ENCODE measurements at regions not wholly inside any gene's neighbourhood (a gene's known extent, or its start where the extent isn't known, plus 50 kb on each side); places are given as distances from the start of the nearest gene placed in this dataset.
"Not testable (repeated sequence)": the region's sequence is repeated elsewhere in the genome, so short reads cannot be mapped to it uniquely, and the experiment has no call there.

DNA sequence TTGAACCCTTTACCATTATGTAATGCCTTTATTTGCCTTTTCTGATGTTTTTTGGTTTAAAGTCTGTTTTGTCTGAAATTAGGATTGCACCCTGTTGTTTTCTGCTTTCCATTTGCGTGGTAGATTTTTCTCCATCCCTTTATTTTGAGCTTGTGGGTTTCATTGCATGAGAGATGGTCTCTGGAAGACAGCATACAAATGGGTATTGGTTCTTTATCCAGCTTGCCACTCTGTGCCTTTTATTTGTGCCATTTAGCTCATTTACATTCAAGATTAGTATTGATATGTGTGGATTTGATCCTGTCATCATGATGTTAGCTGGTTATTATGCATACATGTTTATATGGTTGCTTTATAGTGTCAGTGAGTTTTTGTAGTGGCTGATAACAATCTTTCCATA is 318.7 kb upstream of the PPP2R3A start:
- DNase-seq = no peak

- DNase-seq = no peak
Measured at GRCh38 chr3:135649361-135649760, 316.2 kb upstream of the PPP2R3A start.

DNA sequence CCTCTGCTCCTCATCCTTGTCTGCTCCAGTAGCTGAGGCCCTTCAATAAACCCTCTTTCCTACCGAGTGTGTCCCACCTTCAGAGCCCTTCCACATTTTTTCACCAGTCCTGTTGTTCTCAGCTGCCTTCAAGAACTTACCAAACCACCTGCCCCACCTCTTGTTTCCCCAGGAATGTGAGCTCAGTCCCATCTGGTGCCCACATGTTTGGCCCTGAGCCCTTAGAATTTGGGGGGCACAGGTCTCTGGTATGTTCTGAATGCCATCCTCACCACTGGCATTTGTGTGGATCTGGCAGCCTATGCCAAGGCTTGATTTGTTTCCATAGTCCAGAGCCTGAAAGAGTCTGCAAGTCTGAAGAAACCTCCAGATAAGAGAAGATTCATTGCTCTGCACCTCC is 315.2 kb upstream of the PPP2R3A start:
- no peak for DNase-seq

GRCh38 chr3:135652388-135652787 is 313.1 kb upstream of the PPP2R3A start:
- no peak for DNase-seq

DNA sequence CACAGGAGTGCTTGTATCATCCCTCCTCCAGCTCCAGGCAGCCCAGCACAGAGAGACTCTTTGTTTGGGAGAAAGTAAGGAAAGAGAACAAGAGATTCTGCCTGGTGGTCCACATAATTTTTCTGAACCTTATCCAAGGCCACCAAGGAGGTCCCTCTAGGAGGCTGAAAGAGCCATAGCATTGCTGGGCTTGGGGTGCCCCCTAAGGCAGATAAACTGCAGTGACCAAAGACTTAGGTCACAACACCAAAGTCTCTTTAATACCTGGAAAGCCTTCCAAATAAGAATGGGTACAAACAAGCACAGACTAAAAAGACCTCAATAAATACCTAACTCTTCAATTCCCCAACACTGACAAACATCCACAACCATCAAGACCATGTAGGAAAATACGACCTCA is 310.2 kb upstream of the PPP2R3A start:
- no peak for DNase-seq

DNA sequence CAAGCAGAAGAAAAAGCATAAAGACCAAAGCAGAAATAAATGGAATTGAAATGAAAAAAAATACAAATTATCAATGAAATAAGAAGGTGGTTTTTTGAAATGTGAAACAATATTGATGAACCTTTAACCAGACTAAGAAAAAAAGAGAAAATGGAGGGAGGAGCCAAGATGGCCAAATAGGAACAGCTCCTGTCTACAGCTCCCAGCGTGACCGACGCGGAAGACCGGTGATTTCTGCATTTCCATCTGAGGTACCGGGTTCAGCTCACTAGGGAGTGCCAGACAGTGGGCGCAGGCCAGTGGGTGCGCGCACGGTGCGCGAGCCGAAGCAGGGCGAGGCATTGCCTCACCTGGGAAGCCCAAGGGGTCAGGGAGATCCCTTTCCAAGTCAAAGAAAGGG is 307.1 kb upstream of the PPP2R3A start:
- DNase-seq = not testable (repeated sequence)

DNA sequence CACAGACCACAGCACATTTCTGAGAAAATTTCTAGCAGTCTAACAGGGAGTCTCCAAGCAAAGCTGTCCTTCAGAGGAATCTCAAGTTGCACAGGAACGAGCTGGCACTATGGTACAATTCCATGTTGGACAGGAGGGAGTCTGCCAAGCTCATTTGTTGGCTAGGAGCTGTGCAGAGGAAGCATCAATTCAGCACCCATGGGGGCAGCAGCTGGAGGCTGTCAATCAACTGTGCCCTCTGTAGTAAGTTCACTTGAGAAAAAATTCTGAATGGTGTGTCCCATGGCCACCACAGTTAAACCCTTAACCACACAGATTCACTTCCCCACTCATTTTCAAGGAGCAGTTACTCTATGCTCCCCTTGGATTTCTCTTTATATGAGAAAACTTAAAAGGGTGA is 298.5 kb upstream of the PPP2R3A start:
- no peak for DNase-seq

GRCh38 chr3:135674508-135674907 is 291.0 kb upstream of the PPP2R3A start:
- no peak for DNase-seq

- no peak for DNase-seq
Measured at GRCh38 chr3:135678386-135678785, 287.1 kb upstream of the PPP2R3A start.

DNA sequence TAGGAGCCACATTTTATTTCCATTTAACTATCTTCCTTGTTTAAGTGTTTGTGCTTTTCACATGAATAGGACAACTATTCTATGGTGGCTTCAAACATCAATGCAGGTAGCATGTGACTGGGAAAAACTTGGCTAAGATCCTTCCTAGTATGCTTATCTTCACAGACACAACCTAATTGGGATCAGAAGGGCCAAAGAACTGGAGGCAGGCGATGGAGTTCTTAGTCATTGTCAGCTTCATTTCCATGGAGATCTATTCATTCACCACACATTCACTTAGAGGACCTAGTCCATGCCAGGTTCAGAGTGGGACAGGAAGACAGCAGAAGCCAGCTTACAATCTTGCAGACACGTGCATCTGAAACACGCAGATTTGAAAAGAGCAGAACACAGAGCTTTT is 277.5 kb upstream of the PPP2R3A start:
- no peak for DNase-seq

- DNase-seq = no peak
Measured at GRCh38 chr3:135690664-135691063, 274.9 kb upstream of the PPP2R3A start.

DNA sequence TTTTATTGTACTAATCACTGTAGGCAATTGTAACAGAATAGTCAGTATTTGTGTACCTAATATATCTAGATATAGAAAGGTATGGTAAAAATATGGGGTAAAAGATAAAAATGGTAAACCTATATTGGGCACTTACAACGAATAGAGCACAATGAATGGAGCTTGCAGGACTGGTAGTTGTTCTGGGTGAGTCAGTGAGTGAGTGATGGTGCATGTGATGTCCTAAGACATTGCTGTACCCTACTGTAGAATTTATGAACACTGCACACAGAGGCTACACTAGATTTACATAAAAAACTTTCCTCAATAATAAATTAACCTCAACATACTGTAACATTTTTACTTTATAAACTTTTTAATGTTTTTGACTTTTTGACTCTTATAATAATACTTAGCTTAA is 274.3 kb upstream of the PPP2R3A start:
- no peak for DNase-seq

DNA sequence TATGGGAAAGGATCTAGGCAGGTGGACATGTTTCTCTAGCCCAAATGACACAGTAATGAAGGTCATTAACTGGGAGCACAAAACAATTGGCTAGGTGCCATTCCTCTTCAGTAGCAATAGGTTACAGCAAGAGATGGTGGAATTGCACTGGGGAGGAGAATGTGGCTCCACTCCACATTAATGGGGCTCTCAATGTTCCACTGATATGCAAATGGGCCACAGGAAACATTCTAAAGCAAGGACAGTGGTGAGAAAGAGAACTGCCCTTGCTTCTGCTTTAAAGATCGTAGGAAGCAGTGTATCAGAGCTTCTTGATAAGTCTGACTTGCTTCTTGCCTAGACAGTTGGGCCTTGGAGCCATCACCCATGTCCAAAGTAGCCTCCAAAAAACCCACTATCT is 271.4 kb upstream of the PPP2R3A start:
- no peak for DNase-seq

GRCh38 chr3:135699741-135700140 is 265.8 kb upstream of the PPP2R3A start:
- no peak for DNase-seq

- DNase-seq = no peak
Measured at GRCh38 chr3:135706758-135707375, 258.7 kb upstream of the PPP2R3A start.

DNA sequence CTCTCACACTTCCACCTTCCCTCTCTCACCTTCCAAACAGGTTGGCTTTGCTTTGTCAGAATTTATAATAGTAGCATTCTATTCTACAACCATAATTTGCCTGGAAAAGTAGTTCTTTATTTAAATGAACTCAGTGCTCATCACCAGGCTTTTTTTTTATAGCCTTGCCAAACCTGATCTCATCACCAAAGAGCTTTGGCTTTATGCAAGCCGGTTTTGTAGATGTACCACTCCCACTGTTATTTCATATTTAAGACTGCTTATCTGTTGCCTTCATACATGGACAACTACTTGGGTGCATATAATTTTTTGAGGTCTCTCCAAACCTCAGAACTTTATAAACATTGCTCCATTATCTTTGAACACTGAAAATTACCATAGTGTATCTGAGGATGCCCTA is 246.1 kb upstream of the PPP2R3A start:
- no peak for DNase-seq

GRCh38 chr3:135728007-135728721 is 237.4 kb upstream of the PPP2R3A start:
- DNase-seq = no peak

DNA sequence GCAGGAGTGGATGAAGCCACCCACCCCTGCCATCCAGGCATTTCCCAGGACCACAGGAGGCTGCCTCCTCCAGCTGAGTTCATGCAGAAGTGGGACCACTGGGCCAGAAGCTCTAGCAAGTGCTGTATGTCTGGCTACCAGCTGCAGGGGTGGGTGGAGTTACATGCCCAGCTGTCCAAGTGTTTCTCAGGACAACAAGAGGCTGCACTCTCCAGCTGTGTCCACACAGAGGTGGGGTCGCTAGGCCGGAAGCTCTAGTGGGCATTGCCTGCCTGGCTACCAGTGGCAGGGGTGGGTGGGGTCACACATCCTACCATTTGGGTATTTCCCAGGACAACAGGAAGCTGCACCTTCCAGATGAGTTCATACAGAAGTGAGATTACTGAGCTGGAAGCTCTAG is 234.0 kb upstream of the PPP2R3A start:
- no peak for DNase-seq

DNA sequence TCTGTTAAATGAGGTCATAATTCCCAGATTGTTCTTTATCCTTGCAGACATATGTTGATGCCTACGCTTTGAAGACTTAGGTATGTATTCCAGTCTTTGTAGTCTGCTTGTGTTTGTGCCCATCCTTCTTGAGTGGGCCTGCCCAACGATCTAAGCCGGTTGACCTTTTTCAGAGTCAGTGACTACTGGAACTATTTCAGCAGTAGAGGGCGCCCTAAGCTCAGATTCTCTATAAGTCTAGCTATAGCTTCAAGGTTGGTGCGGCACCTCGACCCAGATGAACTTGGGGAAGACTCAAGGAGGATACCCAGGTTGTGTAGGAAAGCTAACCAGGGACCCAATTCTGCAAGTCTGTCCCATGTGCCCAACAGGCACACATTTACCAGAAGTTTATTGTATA is 228.8 kb upstream of the PPP2R3A start:
- no peak for DNase-seq

GRCh38 chr3:135739779-135740178 is 225.7 kb upstream of the PPP2R3A start:
- no peak for DNase-seq

DNA sequence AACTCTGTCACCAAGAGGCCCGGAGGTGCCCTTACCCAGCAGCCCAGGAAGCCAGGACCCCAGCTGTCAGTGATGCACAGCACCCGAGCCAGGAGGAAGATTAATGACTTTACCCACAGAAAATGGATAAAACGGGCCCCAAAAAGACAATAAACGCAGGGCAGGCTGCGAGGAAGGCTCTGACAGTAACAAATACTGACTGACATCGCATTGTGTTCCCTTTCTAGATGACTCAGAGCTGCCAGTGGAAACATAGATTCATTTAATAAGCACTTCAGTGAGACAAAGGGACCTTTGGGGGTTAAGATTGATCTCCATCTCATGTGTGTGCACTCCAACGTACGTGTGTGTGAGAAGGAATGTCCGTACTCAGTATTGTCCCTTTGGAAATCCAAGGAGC is 225.3 kb upstream of the PPP2R3A start:
- DNase-seq = no peak

DNA sequence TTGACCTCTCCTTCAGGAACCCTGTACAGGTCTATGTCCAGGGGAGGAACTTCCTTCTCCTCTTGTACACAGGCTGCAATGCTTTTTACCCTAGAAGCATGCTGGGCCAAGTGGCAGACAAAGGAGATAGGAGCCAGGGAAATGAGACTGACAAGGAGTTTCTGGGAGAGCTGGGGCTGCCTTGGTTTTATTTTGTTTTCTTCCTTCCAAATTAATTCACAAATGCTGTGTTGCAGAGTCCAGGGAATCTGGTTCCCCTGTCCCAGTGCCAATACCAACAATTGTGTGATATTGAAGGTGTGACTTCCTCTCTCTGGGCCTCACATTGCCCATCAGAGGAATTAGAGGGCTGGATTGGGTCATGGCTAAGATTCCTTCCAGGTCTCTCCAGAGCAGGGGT is 224.8 kb upstream of the PPP2R3A start:
- DNase-seq = no peak

DNA sequence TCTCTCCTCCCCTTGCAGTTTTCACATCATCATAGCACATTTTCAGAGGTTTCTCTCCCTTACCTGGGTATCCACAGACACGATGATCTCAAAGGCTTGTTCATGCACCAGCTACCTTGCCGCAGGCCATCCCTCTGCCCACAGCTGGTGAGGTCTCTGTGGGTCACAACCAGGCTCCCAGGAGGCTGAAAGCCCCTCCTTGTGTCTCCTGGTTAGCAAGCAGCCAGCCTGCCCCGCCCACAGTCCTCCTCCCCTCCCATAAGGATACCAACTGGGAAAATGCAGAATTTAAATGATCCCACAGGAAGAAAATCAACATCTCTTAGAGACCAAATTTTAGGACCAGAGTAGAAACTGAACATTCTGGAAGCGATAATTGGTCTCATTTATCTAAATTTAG is 213.5 kb upstream of the PPP2R3A start:
- no peak for DNase-seq

GRCh38 chr3:135752851-135753250 is 212.7 kb upstream of the PPP2R3A start:
- no peak for DNase-seq

DNA sequence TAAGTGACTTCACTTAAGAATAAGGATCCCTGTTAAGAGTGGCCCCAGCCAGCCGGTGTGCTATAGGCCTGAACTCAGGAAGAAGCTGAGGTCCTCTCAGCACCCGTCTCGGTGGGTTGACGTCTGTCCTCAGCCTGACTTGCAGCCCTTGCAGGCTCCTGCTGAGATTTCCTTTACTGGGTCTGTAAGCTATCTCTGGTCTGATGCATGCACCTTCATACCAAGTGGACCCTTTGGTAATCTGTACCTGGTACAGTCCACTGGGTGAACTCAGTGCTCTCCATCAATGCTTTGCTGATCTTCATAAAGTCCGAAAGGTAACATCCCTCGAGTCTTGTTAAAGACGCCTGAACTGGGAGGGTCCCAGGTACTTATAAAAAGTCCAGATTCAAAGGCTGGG is 212.0 kb upstream of the PPP2R3A start:
- DNase-seq = no peak

All from CD4-positive, alpha-beta T cell treated with Interleukin-21 for 1 hour (primary cell).